HG03565 (cell line): ENCODE measurements at regions not wholly inside any gene's neighbourhood (a gene's known extent, or its start where the extent isn't known, plus 50 kb on each side); places are given as distances from the start of the nearest gene placed in this dataset.

Experiments used
- ATAC-seq: cut with Tn5 transposase; IDR thresholded peaks from one replicate; pipeline ENCODE4 v1.9.1; 2021; ENCODE audit warnings: mild to moderate bottlenecking, moderate library complexity; ENCODE audit not compliant: unreplicated experiment

DNA sequence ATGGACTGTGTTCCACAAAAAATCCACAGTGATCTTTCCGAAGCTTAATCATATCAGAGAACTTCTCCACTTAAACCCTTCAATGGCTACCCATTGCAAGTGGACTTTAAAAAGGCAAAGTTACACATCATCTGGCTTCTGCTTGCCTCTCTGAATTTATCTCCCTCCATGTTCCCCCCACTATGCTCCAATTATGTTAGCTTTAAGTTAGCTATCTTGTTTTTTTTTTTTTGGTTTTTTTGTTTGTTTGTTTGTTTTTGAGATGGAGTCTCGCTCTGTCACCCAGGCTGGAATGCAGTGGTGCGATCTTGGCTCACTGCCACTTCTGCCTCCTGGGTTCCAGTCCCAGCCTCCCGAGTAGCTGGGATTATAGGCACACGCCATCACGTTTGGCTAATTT lies 166.4 kb upstream of the ADGRL2 start:
- no peak for ATAC-seq

DNA sequence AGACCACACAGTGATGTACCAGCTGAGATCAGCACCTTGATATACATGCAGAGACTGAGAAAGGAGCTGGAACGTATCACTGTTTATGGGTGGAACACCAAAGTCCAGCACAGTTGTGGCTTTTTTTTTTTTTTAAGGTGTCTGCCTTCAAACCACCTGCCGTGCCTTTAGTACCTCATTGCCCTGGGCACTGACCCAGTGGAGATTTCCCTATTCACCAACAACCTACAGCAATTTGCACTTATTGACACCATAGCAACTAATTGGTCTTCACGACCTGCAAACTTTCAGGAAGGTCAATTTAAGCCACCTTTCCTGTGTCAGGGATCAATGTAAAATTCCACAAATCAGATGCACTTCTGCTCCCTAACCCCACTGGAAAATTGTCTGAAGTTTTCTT lies 181.6 kb upstream of the ADGRL2 start:
- no peak for ATAC-seq

DNA sequence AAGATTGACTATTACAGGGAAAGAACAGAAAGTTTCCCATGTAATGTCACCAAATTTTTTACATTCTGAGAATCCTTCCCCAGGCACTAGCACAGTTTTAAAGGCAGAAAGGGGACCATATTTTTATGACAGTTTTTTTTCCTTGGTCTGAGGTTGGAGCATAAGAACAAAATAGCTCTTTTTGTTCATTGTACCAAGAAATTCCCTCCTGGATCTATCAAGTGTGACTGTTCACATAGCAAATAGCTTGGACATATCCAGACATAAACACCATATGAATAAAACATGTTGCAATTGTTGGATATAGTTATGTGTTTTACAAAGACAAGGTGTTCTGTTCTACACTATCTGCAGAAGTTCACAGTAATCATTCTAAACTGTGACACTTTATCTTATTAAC lies 182.4 kb upstream of the ADGRL2 start:
- no peak for ATAC-seq

DNA sequence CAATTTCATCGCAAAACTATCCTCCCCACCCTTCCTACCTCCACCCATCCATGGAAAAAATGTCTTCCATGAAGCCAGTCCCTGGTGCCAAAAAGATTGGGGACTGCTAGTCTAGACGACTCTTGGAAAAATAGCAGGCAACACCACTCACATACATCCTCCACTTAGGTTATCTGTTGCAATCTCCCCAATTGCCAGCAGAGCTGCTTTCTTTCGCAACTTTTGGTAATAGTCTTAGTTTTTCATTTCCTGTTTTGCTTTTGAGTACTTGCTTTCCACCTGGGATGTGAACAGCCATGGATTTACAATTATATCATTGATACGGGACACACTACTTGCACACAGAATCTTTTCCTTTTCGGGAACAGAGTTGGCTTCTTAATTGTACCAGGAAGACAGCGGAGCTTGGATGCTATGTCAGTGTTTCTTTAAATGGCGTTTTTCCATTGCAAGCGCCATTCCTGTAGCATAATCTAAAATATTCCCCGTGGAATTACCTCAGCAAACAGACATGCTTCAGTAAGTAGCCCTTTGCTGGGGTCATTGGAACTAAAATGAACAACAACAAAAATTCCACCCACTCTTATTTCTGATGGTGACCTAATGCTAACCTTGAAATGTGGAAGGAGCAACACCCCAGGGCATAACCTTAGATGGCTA lies 183.3 kb upstream of the ADGRL2 start:
- ATAC-seq = no peak

DNA sequence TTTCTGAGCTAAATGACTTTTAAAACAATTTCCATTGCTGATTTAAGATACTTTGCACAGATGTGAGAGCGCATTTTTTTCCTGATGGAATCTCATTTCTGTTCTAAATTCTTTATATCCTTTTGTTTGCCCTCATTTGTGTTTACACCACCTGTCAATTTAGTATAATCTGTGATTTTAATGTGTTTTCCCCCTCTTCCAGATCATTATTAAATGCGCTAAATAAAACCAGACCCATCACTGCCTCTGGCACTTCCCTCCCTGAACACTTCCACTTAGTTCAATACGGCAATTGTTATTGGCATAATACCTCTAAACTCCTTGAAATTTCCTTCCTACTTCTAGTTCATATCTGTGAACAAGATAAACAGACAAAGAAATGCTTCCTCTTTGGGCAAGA lies 186.9 kb upstream of the ADGRL2 start:
- no peak for ATAC-seq

DNA sequence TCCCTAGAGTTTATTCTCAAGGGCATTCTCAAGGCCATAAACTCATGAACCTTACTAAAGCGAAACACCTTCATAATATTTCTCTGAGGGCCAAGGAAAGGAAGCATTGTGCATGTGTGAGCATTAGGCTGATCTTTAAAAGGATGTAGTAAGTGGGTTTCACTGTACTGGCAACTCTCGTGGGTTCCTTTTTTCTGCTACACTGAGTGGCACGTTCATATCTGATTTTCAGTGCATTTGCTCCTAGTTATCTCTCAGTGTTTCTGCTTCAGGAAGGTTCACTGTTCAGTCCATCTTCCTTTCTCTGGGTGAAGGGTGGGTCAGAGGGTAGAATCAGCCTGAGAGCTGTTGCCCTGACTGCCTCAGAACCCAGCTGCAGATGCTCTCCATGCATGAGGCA lies 192.8 kb upstream of the ADGRL2 start:
- ATAC-seq = no peak

DNA sequence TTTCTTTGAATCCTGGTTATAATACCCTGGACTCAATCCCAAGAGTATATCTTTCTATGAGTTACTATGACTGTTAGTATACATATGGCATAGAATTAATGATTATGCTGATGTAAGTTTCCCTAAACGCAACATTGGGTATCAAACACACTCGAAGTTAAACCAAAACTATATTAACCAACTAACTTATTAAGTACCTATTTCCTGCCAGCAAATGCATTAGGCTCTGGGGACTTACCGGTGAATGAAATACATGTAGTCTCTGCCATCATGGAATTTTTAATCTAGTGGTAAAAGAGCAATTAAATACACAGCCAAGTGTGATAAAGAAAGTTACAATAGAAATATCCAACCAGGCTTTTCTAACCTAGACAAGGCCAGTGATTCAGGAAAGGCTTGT lies 193.6 kb upstream of the ADGRL2 start:
- ATAC-seq = no peak

DNA sequence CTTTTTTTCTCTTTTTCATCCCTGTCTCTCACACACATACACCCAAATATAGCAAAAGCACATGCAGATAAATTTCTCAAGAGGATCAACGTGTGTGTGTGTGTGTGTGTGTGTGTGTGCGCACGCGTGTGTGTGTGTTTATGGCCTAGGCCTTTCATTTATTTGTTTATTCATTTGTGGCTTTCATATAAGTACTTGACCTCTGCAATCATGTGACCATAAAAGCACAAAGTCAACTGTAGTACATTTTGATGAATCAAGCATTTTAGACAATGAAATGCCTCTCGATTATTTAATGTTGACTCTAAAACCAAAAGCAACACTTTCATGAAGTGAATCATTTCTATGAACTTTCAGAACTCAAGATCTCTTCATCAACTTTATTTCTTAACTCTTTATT lies 194.1 kb upstream of the ADGRL2 start:
- no peak for ATAC-seq

DNA sequence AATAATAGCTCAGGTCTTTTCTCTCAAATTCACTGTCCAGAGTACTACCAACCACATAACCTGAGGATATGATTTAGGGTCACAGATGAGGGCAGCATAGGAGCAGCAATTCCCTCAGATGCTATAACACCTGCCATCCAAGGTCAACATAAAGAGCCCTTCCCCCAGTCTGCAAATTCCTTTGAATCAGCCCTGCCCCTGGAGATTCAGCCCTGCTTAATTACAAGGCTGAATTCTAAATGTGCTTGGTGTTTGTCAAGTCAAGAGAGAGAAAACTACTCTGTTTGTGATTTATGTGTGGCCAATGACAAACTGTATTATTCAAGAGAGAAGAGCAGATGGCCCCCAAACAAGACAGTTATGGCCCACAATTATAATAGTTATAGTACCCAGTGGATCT lies 195.7 kb upstream of the ADGRL2 start:
- ATAC-seq = no peak

DNA sequence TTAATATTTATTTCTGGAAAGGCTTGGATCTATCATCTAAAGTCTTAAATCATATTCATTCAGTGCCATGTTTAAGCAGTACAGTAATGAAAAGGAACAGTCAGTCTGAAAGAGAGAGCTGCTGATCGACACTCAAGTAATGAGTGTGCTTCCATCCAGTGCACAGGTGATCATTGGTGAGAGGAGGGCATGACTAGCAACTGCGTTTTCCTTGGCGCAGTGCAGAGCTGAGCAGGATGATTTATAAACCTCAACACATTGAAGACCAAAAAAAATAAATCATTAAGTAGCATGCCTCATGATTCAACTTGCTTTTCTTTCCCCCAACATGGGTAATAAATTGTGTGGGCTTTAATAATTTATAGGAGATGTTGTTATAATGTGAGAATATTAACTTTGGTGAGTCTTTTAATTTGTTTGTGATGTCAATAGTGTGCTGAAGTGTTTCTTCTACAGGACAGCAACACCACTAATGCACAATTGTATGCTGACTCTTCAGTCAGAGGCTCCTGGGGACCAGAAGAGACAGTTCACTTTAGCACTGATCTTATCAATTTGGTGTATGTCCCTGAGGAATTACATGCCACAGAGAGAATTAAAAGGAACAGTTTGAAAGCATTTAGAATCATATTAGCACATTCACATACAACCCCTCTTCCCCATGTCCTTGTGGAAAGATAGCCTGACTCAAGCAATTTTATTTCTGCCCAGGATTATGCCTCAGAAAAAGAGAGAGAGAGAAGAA lies 199.7 kb upstream of the ADGRL2 start:
- no peak for ATAC-seq

DNA sequence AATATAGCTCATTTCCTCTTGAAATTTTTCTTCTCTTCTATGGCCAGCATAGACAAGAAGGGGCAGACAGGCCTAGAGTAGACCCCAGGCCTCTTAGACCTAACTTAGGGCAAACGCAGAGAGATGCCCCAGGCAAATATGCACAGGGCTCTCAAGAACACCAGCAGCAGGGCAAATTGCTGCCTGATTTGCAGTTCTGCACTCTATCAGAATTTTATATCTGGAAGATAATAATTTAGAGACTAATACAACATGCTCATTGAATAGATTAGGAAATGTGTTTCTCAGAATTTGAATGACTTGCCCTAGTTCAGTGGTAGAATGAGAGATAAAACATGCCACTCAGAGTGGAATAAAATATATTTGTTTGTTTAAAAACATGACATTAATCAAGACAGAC lies 200.4 kb upstream of the ADGRL2 start:
- ATAC-seq = no peak

DNA sequence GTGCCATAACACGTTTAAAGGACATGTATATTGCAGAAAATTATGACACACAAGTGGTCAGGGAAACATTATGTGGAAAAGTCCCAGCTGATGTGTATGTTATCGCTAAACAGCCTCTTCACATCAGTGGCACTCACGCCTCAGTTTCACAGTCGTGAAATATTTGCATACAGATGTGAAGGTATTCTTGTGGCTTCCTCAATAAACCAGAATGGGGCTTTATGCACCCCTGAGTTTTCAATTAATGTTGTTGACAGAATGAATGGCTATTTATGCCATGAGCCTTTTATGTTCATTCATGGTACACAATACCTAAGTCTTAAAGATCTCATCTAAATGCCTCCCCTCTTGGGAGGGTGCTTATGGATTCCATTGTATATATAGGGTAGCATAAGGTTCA lies 202.1 kb upstream of the ADGRL2 start:
- ATAC-seq = no peak

DNA sequence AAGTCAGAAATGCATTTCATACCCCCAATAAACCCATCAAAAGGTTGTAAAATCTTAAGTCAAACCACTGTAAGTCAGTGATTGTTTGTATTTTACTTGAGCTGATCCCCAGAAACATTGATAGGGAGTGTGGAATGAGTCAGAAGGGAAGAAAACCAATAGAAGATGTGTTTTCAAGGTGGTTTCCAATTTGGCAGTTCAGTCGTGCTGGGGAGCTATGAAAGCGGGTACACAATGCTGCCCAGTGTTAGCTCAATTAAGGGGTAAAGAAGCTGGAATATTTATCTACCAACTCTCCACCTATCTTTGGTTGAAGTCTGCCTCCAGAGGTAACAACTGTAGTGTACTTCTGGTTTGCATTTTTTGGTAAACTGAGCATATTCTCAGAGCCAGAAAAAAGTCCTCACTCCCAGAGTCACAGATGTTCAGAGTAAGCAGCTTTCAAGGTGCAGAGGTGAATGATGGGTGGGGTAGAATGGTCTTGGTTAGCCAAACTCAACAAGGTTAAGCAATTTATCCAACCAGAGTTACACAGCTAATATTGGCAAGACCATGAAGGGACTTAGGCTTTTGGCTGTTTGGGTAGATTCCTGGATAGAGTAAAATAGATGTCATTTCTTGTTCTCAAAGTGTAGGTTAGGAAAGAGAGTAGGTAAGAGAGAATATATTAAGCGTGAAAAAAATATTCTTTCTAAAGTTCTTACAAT lies 202.9 kb upstream of the ADGRL2 start:
- ATAC-seq = no peak

DNA sequence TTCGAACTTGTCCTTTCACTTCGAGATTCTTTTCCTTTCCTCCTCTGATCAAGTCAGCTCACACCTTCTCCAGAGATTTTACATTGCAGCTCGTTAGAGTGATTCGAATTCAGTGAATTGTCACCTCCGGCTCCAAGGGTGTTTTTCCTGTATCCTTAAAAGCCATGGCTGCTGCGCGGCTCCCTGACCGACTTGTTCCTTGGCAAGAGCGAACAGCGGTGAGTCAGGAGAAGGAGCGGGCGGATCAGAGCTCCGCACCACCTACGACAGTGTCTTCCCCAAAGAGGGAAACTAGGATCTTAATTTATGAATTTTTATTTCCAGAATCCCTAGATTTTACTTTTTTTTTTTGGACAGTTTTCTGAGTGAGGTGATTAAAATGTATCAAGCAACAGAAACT lies 204.4 kb upstream of the ADGRL2 start:
- ATAC-seq = no peak

DNA sequence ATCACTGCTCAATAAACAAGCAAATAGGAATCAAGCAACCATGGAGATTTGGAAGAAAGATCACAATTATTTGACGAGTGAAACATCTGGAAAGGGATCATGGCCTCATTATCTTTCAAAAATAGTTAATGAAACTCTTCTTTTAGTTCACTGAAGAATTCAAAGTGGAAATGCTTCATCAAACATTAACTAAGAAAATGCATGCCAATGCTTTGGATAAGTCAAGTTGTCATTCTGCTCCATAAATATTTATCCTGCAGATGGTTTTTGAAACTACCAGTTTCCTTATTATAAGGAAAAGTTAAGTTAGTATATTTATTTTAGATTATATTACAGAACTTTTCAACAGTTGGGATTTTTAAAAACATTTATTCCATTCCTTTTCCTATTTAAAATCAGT lies 206.5 kb upstream of the ADGRL2 start:
- ATAC-seq = no peak

DNA sequence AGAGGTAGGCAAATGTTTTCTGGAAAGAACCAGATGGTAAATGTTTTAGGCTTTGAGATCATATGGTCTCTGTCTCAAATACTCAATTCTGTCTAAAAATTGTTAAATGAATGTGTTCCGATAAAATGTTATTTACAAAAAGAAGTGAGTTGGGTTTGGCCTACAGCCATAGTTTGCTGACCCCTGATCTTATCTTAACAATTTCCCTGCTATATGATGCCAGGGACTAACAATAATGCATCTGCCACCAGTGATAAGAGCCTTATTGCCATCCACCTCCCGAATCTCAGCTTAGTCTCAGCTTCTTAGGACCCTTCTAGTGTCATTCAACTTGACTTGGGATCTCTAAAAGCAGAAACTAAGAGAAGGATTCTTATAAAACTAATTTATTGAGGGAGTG lies 208.5 kb upstream of the ADGRL2 start:
- no peak for ATAC-seq

DNA sequence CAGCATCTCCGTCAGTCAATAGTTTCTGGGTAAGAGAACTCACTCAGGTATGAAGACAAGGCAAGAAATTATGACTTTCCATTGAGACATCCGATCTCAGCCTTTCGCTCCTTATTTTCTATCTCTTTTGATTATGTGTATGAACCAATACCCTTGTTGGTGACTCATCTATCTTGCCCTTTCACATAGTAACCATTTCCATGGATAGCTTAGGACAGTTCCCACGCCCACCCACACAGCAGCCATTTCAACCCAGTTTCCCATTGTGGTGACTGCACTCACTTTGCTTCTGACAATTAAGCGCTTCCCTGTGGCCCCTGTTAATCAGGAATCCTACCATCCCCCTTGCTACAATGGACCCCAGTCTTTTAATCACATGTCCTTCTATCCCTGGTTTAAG lies 210.6 kb upstream of the ADGRL2 start:
- ATAC-seq = no peak

DNA sequence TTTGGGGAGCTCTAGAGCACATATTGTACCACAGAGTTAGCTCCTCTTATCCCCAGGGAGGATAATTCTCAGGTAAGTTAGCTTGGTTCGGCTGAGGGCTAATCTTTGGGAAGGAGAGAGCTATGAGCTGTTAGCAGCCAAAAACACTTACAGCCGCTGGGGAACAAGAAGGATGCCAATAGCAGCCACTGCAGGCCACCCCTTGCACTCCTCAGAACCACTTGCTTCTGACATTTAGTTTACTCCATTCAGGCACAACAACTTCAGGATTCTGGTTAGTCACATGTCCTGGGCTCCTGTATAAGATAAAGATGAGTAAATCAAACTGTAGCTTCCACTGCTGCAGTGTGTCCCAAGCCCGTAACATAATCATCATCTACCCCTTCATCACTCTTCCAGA lies 212.6 kb upstream of the ADGRL2 start:
- ATAC-seq = no peak

DNA sequence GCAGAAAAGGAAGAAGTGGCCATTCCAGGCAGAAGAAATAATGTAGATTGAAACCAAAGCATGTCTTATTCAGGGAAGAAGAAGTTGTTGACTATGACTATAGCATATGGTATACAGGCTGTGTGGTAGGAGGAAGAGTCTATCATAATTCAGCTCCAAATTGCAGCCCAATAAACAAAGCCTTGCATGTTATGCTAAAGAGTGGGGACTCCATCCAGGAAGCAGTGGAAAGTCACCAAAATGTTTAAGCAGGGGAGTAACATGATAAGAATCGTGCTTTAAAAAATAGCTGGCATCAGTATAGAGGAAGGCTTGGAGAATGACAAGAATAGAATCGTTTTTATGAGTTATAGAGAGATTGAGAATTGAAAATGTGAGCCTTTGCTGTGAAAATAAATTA lies 213.3 kb upstream of the ADGRL2 start:
- ATAC-seq = no peak

DNA sequence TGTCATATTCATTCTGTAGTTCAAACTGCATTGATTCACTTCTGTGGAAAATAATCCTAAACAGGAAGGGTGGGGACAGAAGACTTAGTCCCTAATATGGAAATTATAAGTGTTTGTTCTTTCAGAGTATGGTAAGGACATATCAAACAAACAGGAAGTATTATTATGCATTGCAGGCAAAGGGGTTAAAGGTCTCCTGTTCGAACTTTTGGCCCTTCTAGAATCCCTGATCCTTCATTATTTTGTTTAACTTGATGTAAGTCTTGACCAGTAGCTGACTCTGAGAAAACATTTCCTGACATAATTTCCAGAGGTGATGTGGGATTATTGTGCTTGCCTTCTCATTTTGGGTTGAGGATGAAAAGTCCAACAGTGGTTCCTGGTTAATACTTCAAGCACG lies 215.4 kb upstream of the ADGRL2 start:
- ATAC-seq = no peak

DNA sequence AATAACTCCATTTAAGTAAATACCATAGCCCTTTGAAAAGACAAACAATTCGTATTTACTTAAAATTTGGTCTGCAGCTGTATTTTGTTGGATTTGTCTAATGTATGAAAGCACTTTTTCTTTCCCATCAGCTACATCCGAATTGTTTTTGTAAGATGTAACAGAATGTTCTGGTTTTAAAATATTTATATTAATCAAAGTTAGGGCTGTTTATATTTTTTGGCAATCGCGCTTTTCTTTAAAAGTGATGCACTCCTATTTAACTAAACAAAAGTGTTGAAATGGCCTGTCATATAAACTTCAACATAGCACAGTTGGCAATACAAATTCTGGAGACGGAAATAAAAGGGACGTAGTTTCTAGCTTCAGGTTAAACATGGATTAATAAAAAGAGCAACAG lies 216.3 kb upstream of the ADGRL2 start:
- ATAC-seq = no peak

DNA sequence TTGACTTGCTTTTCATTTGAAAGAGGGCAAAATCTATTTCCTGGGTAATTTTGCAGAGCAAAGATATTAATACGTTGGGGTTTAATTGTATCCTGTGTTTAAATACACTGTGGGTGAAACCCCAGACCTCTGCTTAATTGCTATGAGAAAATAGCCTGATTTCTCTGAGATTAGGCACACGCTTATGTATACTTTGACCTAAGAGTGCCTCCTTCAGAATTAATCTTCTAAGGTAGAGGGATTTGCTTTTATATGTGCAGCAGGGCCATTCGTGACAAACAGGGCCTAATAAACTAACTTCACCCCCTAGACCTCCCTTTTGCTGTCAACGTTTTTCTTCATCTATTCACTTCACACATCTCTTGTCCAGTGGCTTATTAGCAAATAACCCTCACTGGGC lies 216.9 kb upstream of the ADGRL2 start:
- no peak for ATAC-seq
